HG03520 (cell line): ENCODE measurements at regions not wholly inside any gene's neighbourhood (a gene's known extent, or its start where the extent isn't known, plus 50 kb on each side); places are given as distances from the start of the nearest gene placed in this dataset.

Experiments used
- ATAC-seq: cut with Tn5 transposase; IDR thresholded peaks from one replicate; pipeline ENCODE4 v1.9.1; 2021; ENCODE audit warnings: mild to moderate bottlenecking, moderate library complexity; ENCODE audit not compliant: unreplicated experiment

- no peak for ATAC-seq
These were observed 177.8 kb upstream of the ZNF462 start for GRCh38 chr9:106684940-106685695.

- ATAC-seq: no peak
These were observed 173.9 kb upstream of the ZNF462 start for GRCh38 chr9:106689089-106689488.

- no peak for ATAC-seq
These were observed 171.3 kb upstream of the ZNF462 start for GRCh38 chr9:106691627-106692026.

GRCh38 chr9:106693558-106693957 is 169.4 kb upstream of the ZNF462 start:
- no peak for ATAC-seq

- no peak for ATAC-seq
These were observed 166.2 kb upstream of the ZNF462 start for GRCh38 chr9:106696804-106697203.

- ATAC-seq: no peak
These were observed 165.6 kb upstream of the ZNF462 start for GRCh38 chr9:106697390-106697749.

GRCh38 chr9:106697750-106698502 is 165.0 kb upstream of the ZNF462 start:
- ATAC-seq: no peak

GRCh38 chr9:106700676-106701075 is 162.3 kb upstream of the ZNF462 start:
- ATAC-seq: no peak

GRCh38 chr9:106701611-106702010 is 161.4 kb upstream of the ZNF462 start:
- no peak for ATAC-seq

- ATAC-seq: no peak
These were observed 158.8 kb upstream of the ZNF462 start for GRCh38 chr9:106704056-106704615.

GRCh38 chr9:106707291-106707690 is 155.7 kb upstream of the ZNF462 start:
- ATAC-seq: no peak

- ATAC-seq: no peak
These were observed 155.1 kb upstream of the ZNF462 start for GRCh38 chr9:106707738-106708474.

- no peak for ATAC-seq
These were observed 154.4 kb upstream of the ZNF462 start for GRCh38 chr9:106708475-106709146.

GRCh38 chr9:106712279-106712678 is 150.7 kb upstream of the ZNF462 start:
- no peak for ATAC-seq

GRCh38 chr9:106713206-106713605 is 149.8 kb upstream of the ZNF462 start:
- no peak for ATAC-seq

GRCh38 chr9:106716820-106717219 is 146.1 kb upstream of the ZNF462 start:
- ATAC-seq: no peak

- no peak for ATAC-seq
These were observed 145.3 kb upstream of the ZNF462 start for GRCh38 chr9:106717686-106718085.

GRCh38 chr9:106718936-106719335 is 144.0 kb upstream of the ZNF462 start:
- no peak for ATAC-seq

- ATAC-seq: no peak
These were observed 140.8 kb upstream of the ZNF462 start for GRCh38 chr9:106722051-106722753.

GRCh38 chr9:106723926-106724325 is 139.0 kb upstream of the ZNF462 start:
- no peak for ATAC-seq
